ENCODE measurements at regions not wholly inside any gene's neighbourhood (a gene's known extent, or its start where the extent isn't known, plus 50 kb on each side); places are given as distances from the start of the nearest gene placed in this dataset.
"Not testable (repeated sequence)": the region's sequence is repeated elsewhere in the genome, so short reads cannot be mapped to it uniquely, and the experiment has no call there.

DNA sequence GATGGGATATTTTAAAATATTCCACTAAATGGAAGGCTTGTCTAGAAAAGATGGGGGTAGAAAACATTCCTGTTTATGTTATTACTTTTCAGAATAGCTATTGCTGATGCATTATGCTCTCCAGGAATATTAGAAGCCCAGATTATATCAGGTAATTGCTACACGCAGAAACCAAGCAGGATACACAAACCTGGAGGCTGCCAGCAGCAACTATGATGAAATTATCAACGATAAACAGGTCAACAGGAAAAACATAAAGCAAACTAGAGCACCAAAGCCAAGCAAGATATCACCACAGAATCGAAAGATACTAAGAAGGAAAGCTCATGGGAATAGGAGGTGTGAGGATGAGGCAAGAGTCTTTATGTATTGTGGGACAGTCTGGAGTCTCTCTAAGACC is 113.2 kb upstream of the SPATS2L start:
- no peaks in the 10 kb centered on the region for H3K36me3 Mint-ChIP-seq
- CTCF ChIA-PET, result no interaction called here

DNA sequence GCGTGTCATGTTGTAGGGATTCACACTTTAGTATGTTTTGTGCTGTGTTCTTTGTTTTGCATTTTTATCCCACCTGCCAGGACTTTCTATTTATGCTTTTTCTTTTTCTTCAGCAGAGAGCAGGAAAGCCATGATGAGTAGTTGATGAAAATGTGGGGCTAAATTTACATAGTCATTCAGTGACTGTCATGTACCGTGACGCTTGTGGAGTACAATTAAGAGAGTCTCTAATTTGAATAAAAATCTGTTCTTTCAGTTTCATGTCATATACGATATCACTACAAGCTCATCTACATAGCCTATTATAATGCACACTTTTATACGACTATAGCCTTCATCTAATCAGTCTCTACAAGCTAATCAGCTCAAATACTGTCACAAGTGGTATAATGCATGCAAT is 112.7 kb upstream of the SPATS2L start:
- Mint-ChIP-seq H3K36me3 (no peaks in the 10 kb centered on the region), H3K4me1 (peaks cover 0 to 4% (median 0%) of the 10 kb centered on the region in 3 donors), H3K27ac (no peak overlapping the region), H3K27me3 (peaks cover 7 to 45% of the 10 kb centered on the region in 2 donors), H3K4me3 (no peak overlapping the region), H3K9me3 (no peaks in the 10 kb centered on the region)
- Histone ChIP-seq H3K27ac (ENCODE audit: low read depth, low read length) (no peak overlapping the region), H3K4me3 (ENCODE audit: low read length) (no peak overlapping the region), H3K4me1 (ENCODE audit: insufficient read depth, low read length) (no peaks in the 10 kb centered on the region), H3K27me3 (ENCODE audit: insufficient read depth, low read length, poor library complexity, severe bottlenecking) (no peaks in the 10 kb centered on the region), H3K9me3 (ENCODE audit: low read length) (no peaks in the 10 kb centered on the region), H3K36me3 (ENCODE audit: insufficient read depth, low read length) (no peaks in the 10 kb centered on the region)
- ChIA-PET CTCF (no interaction called here), POLR2A (no interaction called here)
- DNase-seq, result no peak

More for the DNA sequence above, 113.2 kb upstream of the SPATS2L start:
- Histone ChIP-seq H3K36me3 (ENCODE audit: insufficient read depth, low read length) (no peaks in the 10 kb centered on the region), H3K4me1 (ENCODE audit: insufficient read depth, low read length) (no peaks in the 10 kb centered on the region), H3K27ac (ENCODE audit: low read depth, low read length) (no peak overlapping the region), H3K27me3 (ENCODE audit: insufficient read depth, low read length, poor library complexity, severe bottlenecking) (no peaks in the 10 kb centered on the region), H3K4me3 (ENCODE audit: low read length) (no peak overlapping the region), H3K9me3 (ENCODE audit: low read length) (no peaks in the 10 kb centered on the region)
- Mint-ChIP-seq H3K4me1 (peaks cover 0 to 4% (median 0%) of the 10 kb centered on the region in 3 donors), H3K4me3 (no peak overlapping the region), H3K9me3 (no peaks in the 10 kb centered on the region), H3K27me3 (peaks cover 7 to 41% of the 10 kb centered on the region in 2 donors), H3K27ac (no peak overlapping the region)
- no peak for DNase-seq
- POLR2A ChIA-PET, result no interaction called here

- Histone ChIP-seq H3K27me3 (ENCODE audit: insufficient read depth, low read length, poor library complexity, severe bottlenecking) (no peaks in the 10 kb centered on the region), H3K4me3 (ENCODE audit: low read length) (no peak overlapping the region), H3K4me1 (ENCODE audit: insufficient read depth, low read length) (no peaks in the 10 kb centered on the region), H3K27ac (ENCODE audit: low read depth, low read length) (no peak overlapping the region), H3K9me3 (ENCODE audit: low read length) (no peaks in the 10 kb centered on the region), H3K36me3 (ENCODE audit: insufficient read depth, low read length) (no peaks in the 10 kb centered on the region)
- H3K4me3 Mint-ChIP-seq, result no peak overlapping the region
- ChIA-PET CTCF (no interaction called here), POLR2A (no interaction called here)
- H3K36me3 Mint-ChIP-seq, result no peaks in the 10 kb centered on the region
- H3K27me3 Mint-ChIP-seq, result peaks cover 7 to 50% of the 10 kb centered on the region in 2 donors
- peaks cover 0 to 4% (median 0%) of the 10 kb centered on the region in 3 donors for H3K4me1 Mint-ChIP-seq
- DNase-seq, result no peak
- H3K9me3 Mint-ChIP-seq, result no peaks in the 10 kb centered on the region
- H3K27ac Mint-ChIP-seq, result no peak overlapping the region
Observed at GRCh38 chr2:200194746-200195145, 111.7 kb upstream of the SPATS2L start.

GRCh38 chr2:200199005-200199404 is 107.5 kb upstream of the SPATS2L start:
- Mint-ChIP-seq H3K4me3 (no peak overlapping the region), H3K4me1 (no peaks in the 10 kb centered on the region), H3K27me3 (peaks cover 6 to 47% of the 10 kb centered on the region in 2 donors), H3K27ac (peak overlapping the region in 1 of 8 donors; percentile 17), H3K36me3 (no peaks in the 10 kb centered on the region), H3K9me3 (no peaks in the 10 kb centered on the region)
- ChIA-PET POLR2A (no interaction called here), CTCF (no interaction called here)
- Histone ChIP-seq H3K4me1 (ENCODE audit: insufficient read depth, low read length) (no peaks in the 10 kb centered on the region), H3K36me3 (ENCODE audit: insufficient read depth, low read length) (no peaks in the 10 kb centered on the region), H3K9me3 (ENCODE audit: low read length) (no peaks in the 10 kb centered on the region), H3K27me3 (ENCODE audit: insufficient read depth, low read length, poor library complexity, severe bottlenecking) (no peaks in the 10 kb centered on the region), H3K27ac (ENCODE audit: low read depth, low read length) (no peak overlapping the region), H3K4me3 (ENCODE audit: low read length) (no peak overlapping the region)
- no peak for DNase-seq

GRCh38 chr2:200199576-200200263 is 106.8 kb upstream of the SPATS2L start:
- peaks cover 6 to 41% of the 10 kb centered on the region in 2 donors for H3K27me3 Mint-ChIP-seq
- no peaks in the 10 kb centered on the region for H3K4me1 ChIP-seq (ENCODE audit: insufficient read depth, low read length)
- H3K27ac ChIP-seq (ENCODE audit: low read depth, low read length), result no peak overlapping the region
- H3K9me3 Mint-ChIP-seq, result peaks cover 0 to 3% (median 0%) of the 10 kb centered on the region in 5 donors
- H3K27ac Mint-ChIP-seq, result no peak overlapping the region
- H3K36me3 ChIP-seq (ENCODE audit: insufficient read depth, low read length), result no peaks in the 10 kb centered on the region
- no peak overlapping the region for H3K4me3 Mint-ChIP-seq
- no peaks in the 10 kb centered on the region for H3K9me3 ChIP-seq (ENCODE audit: low read length)
- H3K27me3 ChIP-seq (ENCODE audit: insufficient read depth, low read length, poor library complexity, severe bottlenecking), result no peaks in the 10 kb centered on the region
- DNase-seq, result no peak
- ChIA-PET POLR2A (no interaction called here), CTCF (no interaction called here)
- no peak overlapping the region for H3K4me3 ChIP-seq (ENCODE audit: low read length)
- no peaks in the 10 kb centered on the region for H3K4me1 Mint-ChIP-seq
- H3K36me3 Mint-ChIP-seq, result no peaks in the 10 kb centered on the region

- H3K27ac Mint-ChIP-seq; H3K36me3 ChIP-seq (ENCODE audit: insufficient read depth, low read length); H3K4me3 Mint-ChIP-seq; H3K4me3 ChIP-seq (ENCODE audit: low read length); H3K9me3 ChIP-seq (ENCODE audit: low read length); H3K27ac ChIP-seq (ENCODE audit: low read depth, low read length); DNase-seq; H3K9me3 Mint-ChIP-seq; H3K4me1 Mint-ChIP-seq; POLR2A ChIA-PET; H3K4me1 ChIP-seq (ENCODE audit: insufficient read depth, low read length); H3K27me3 ChIP-seq (ENCODE audit: insufficient read depth, low read length, poor library complexity, severe bottlenecking); H3K36me3 Mint-ChIP-seq: not testable (repeated sequence)
- CTCF ChIA-PET, result interaction anchor here (1.3 kb wide), 1 partner anchor 11 kb away, joined by 3 read pairs; no protein-coding TSS in a partner anchor
- peaks cover 4 to 29% of the 10 kb centered on the region in 2 donors for H3K27me3 Mint-ChIP-seq
Observed at GRCh38 chr2:200201839-200202238, 104.7 kb upstream of the SPATS2L start.

- no peaks in the 10 kb centered on the region for H3K27me3 ChIP-seq (ENCODE audit: insufficient read depth, low read length, poor library complexity, severe bottlenecking)
- H3K4me3 ChIP-seq (ENCODE audit: low read length), result no peak overlapping the region
- no peaks in the 10 kb centered on the region for H3K4me1 Mint-ChIP-seq
- no peak overlapping the region for H3K4me3 Mint-ChIP-seq
- H3K36me3 Mint-ChIP-seq, result peaks cover 0 to 3% (median 0%) of the 10 kb centered on the region in 3 donors
- DNase-seq, result no peak
- peaks cover 0 to 5% (median 0%) of the 10 kb centered on the region in 5 donors for H3K9me3 Mint-ChIP-seq
- H3K27ac ChIP-seq (ENCODE audit: low read depth, low read length), result no peak overlapping the region
- no peaks in the 10 kb centered on the region for H3K36me3 ChIP-seq (ENCODE audit: insufficient read depth, low read length)
- ChIA-PET POLR2A (no interaction called here), CTCF (no interaction called here)
- H3K4me1 ChIP-seq (ENCODE audit: insufficient read depth, low read length), result no peaks in the 10 kb centered on the region
- H3K27ac Mint-ChIP-seq, result no peak overlapping the region
- H3K27me3 Mint-ChIP-seq, result peaks cover 3 to 18% of the 10 kb centered on the region in 2 donors
- no peaks in the 10 kb centered on the region for H3K9me3 ChIP-seq (ENCODE audit: low read length)
Observed at GRCh38 chr2:200203381-200203827, 103.1 kb upstream of the SPATS2L start.

- Mint-ChIP-seq H3K4me1 (no peaks in the 10 kb centered on the region), H3K36me3 (peaks cover 0 to 3% (median 0%) of the 10 kb centered on the region in 3 donors), H3K27me3 (peaks cover 0 to 23% of the 10 kb centered on the region in 2 donors), H3K27ac (no peak overlapping the region), H3K9me3 (peaks cover 0 to 5% (median 0%) of the 10 kb centered on the region in 5 donors), H3K4me3 (no peak overlapping the region)
- Histone ChIP-seq H3K9me3 (ENCODE audit: low read length) (no peaks in the 10 kb centered on the region), H3K27ac (ENCODE audit: low read depth, low read length) (no peak overlapping the region), H3K4me1 (ENCODE audit: insufficient read depth, low read length) (no peaks in the 10 kb centered on the region), H3K27me3 (ENCODE audit: insufficient read depth, low read length, poor library complexity, severe bottlenecking) (no peaks in the 10 kb centered on the region), H3K4me3 (ENCODE audit: low read length) (no peak overlapping the region), H3K36me3 (ENCODE audit: insufficient read depth, low read length) (no peaks in the 10 kb centered on the region)
- ChIA-PET POLR2A (no interaction called here), CTCF (no interaction called here)
- DNase-seq, result no peak
Observed at GRCh38 chr2:200208041-200208440, 98.5 kb upstream of the SPATS2L start.
